IMR-90 (cell line): ENCODE measurements at regions not wholly inside any gene's neighbourhood (a gene's known extent, or its start where the extent isn't known, plus 50 kb on each side); places are given as distances from the start of the nearest gene placed in this dataset.

Experiments
- ATAC-seq: fragments of 200-7000 bp; cut with Tn5 transposase; 2 replicates; pipeline ENCODE4 v1.9.1; 2020; ENCODE audit warnings: low read depth, mild to moderate bottlenecking, moderate library complexity
- BruUV-seq: library from RNA; stranded (reverse); fragments of 400-500 nt; replicated peaks from 2 replicates; lab custom pipeline; 2021; lab: Mats Ljungman, UMichigan
- CTCF ChIA-PET: fragments of 300-600 bp; formaldehyde crosslinking; extraction: SDS; loops from one replicate; lab custom pipeline; 2021; ENCODE audit warnings: antibody characterized with exemption; lab: Yijun Ruan, JAX
- POLR2A ChIA-PET: fragments of 300-600 bp; sonication (Branson Sonifier 250); formaldehyde crosslinking; loops from one replicate; lab custom pipeline; 2022; ENCODE audit warnings: antibody characterized with exemption; ENCODE audit not compliant: unreplicated experiment; lab: Charles Lee
- DNase-seq: peaks from one replicate; pipeline ENCODE4 v3.0.0; 2013
- H2AFZ ChIP-seq: replicated peaks from 2 replicates; pipeline ENCODE3; 2013; ENCODE audit warnings: low read length, mild to moderate bottlenecking; ENCODE audit not compliant: poor library complexity
- H2AK5ac ChIP-seq: 2 replicates; pipeline ENCODE4 v1.6.1; 2013; ENCODE audit warnings: low read depth, low read length, inconsistent platforms
- H2AK9ac ChIP-seq: replicated peaks from 2 replicates; pipeline ENCODE3; 2013; ENCODE audit warnings: mild to moderate bottlenecking, low read depth, low read length, moderate library complexity; ENCODE audit not compliant: poor library complexity
- H2BK120ac ChIP-seq: 2 replicates; pipeline ENCODE4 v1.6.1; 2013; ENCODE audit warnings: low read depth, low read length, inconsistent platforms
- H2BK15ac ChIP-seq: 3 replicates; pipeline ENCODE4 v1.6.1; 2013; ENCODE audit warnings: low read depth, low read length, inconsistent platforms
- H2BK20ac ChIP-seq: 2 replicates; pipeline ENCODE4 v1.6.1; 2013; ENCODE audit warnings: low read depth, mild to moderate bottlenecking, inconsistent platforms, low read length, moderate library complexity
- H2BK5ac ChIP-seq: 2 replicates; pipeline ENCODE4 v1.6.1; 2013; ENCODE audit warnings: mild to moderate bottlenecking, low read depth, low read length, inconsistent platforms; ENCODE audit not compliant: poor library complexity, severe bottlenecking
- H3K14ac ChIP-seq: replicated peaks from 2 replicates; pipeline ENCODE4 v1.6.1; 2013; ENCODE audit warnings: low read depth, low read length, inconsistent platforms
- H3K18ac ChIP-seq: 2 replicates; pipeline ENCODE4 v1.6.1; 2013; ENCODE audit warnings: low read depth, low read length, control low read depth
- H3K23ac ChIP-seq: 2 replicates; pipeline ENCODE4 v1.6.1; 2013; ENCODE audit warnings: low read depth, low read length, inconsistent platforms
- H3K27ac ChIP-seq: 2 replicates; pipeline ENCODE4 v1.5.1; 2013; ENCODE audit warnings: mild to moderate bottlenecking, control low read depth, low read length; ENCODE audit not compliant: insufficient read depth
- H3K27me3 ChIP-seq: 2 replicates; pipeline ENCODE4 v1.6.1; 2013; ENCODE audit warnings: low read length; ENCODE audit not compliant: control insufficient read depth, insufficient read depth
- H3K36me3 ChIP-seq: 2 replicates; pipeline ENCODE4 v1.6.1; 2013; ENCODE audit warnings: low read length, mixed read lengths; ENCODE audit not compliant: control insufficient read depth, insufficient read depth
- H3K4ac ChIP-seq: 2 replicates; pipeline ENCODE4 v1.6.1; 2013; ENCODE audit warnings: low read depth, low read length, inconsistent platforms
- H3K4me1 ChIP-seq: 2 replicates; pipeline ENCODE4 v1.6.1; 2013; ENCODE audit warnings: low read length, mixed read lengths; ENCODE audit not compliant: control insufficient read depth, insufficient read depth
- H3K4me2 ChIP-seq: 2 replicates; pipeline ENCODE4 v1.6.1; 2013; ENCODE audit warnings: low read depth, mild to moderate bottlenecking, control low read depth, low read length, moderate library complexity
- H3K4me3 ChIP-seq: 2 replicates; pipeline ENCODE4 v1.5.1; 2013; ENCODE audit warnings: low read depth, mild to moderate bottlenecking, control low read depth, low read length, moderate library complexity; ENCODE audit not compliant: insufficient read depth
- H3K56ac ChIP-seq: 2 replicates; pipeline ENCODE4 v1.6.1; 2013; ENCODE audit warnings: low read length, inconsistent platforms; ENCODE audit not compliant: insufficient read depth; ENCODE audit errors: extremely low read depth
- H3K79me1 ChIP-seq, 2 experiments: 2 replicates each; pipeline ENCODE4 v1.6.1; 2013; ENCODE audit warnings: low read length in 2 of 2, inconsistent platforms in 1 of 2, low read depth in 1 of 2
- H3K9ac ChIP-seq: 2 replicates; pipeline ENCODE4 v1.6.1; 2013; ENCODE audit warnings: low read depth, low read length, control low read depth
- H3K9me1 ChIP-seq: 2 replicates; pipeline ENCODE4 v1.6.1; 2013; ENCODE audit warnings: low read length, inconsistent platforms; ENCODE audit not compliant: insufficient read depth
- H3K9me3 ChIP-seq: 2 replicates; pipeline ENCODE4 v1.6.1; 2013; ENCODE audit warnings: low read length; ENCODE audit not compliant: control insufficient read depth, insufficient read depth
- H4K20me1 ChIP-seq: 2 replicates; pipeline ENCODE4 v1.6.1; 2013; ENCODE audit warnings: low read length, inconsistent platforms; ENCODE audit not compliant: insufficient read depth
- H4K5ac ChIP-seq: 2 replicates; pipeline ENCODE4 v1.6.1; 2013; ENCODE audit warnings: mild to moderate bottlenecking, low read depth, low read length, control low read depth
- H4K8ac ChIP-seq, 2 experiments: 2 replicates each; pipeline ENCODE4 v1.6.1; 2013; ENCODE audit warnings: low read depth in 2 of 2, low read length in 2 of 2, control low read depth in 1 of 2, inconsistent platforms in 1 of 2
- H4K91ac ChIP-seq: 2 replicates; pipeline ENCODE4 v1.6.1; 2013; ENCODE audit warnings: low read depth, low read length, inconsistent platforms; ENCODE audit not compliant: insufficient read depth
- BHLHE40 ChIP-seq: fragments of 150-350 bp; IDR thresholded peaks from 2 replicates; pipeline ENCODE4 v1.6.1; 2016; ENCODE audit warnings: mild to moderate bottlenecking, low read depth, low read length
- CEBPB ChIP-seq: IDR thresholded peaks from 2 replicates; pipeline ENCODE4 v1.6.1; 2012; ENCODE audit warnings: low read depth, low read length, improper control_type of control experiment
- CHD1 ChIP-seq: IDR thresholded peaks from 2 replicates; pipeline ENCODE4 v1.6.1; 2012; ENCODE audit warnings: low read depth, low read length, improper control_type of control experiment
- CTCF ChIP-seq: conservative IDR thresholded peaks from 2 replicates; pipeline ENCODE4 v1.5.1; 2012; ENCODE audit warnings: mild to moderate bottlenecking, low read depth, low read length, improper control_type of control experiment
- FOS ChIP-seq: fragments of 150-350 bp; IDR thresholded peaks from 2 replicates; pipeline ENCODE4 v1.6.1; 2016; ENCODE audit warnings: low read depth, low read length
- MAFK ChIP-seq: IDR thresholded peaks from 2 replicates; pipeline ENCODE4 v1.6.1; 2012; ENCODE audit warnings: low read depth, low read length, improper control_type of control experiment
- MAZ ChIP-seq: IDR thresholded peaks from 2 replicates; pipeline ENCODE4 v1.6.1; 2012; ENCODE audit warnings: low read depth, mild to moderate bottlenecking, low read length, improper control_type of control experiment, moderate library complexity, borderline replicate concordance
- MXI1 ChIP-seq: IDR thresholded peaks from 2 replicates; pipeline ENCODE4 v1.6.1; 2012; ENCODE audit warnings: low read depth, mild to moderate bottlenecking, low read length, moderate library complexity, borderline replicate concordance
- NFE2L2 ChIP-seq: fragments of 150-350 bp; IDR thresholded peaks from 2 replicates; pipeline ENCODE4 v1.6.1; 2016; ENCODE audit warnings: low read depth, mild to moderate bottlenecking, low read length
- POLR2A ChIP-seq: IDR thresholded peaks from 2 replicates; pipeline ENCODE4 v1.6.1; 2012; ENCODE audit warnings: mild to moderate bottlenecking, low read depth, low read length
- RAD21 ChIP-seq: IDR thresholded peaks from 2 replicates; pipeline ENCODE4 v1.6.1; 2012; ENCODE audit warnings: low read length, improper control_type of control experiment
- RCOR1 ChIP-seq: IDR thresholded peaks from 2 replicates; pipeline ENCODE4 v1.6.1; 2012; ENCODE audit warnings: mild to moderate bottlenecking, low read length, improper control_type of control experiment; ENCODE audit not compliant: insufficient replicate concordance
- RFX5 ChIP-seq: IDR thresholded peaks from 2 replicates; pipeline ENCODE4 v1.8.0; 2012; ENCODE audit warnings: low read depth, mild to moderate bottlenecking, low read length, moderate library complexity
- SMC3 ChIP-seq: fragments of 150-350 bp; IDR thresholded peaks from 2 replicates; pipeline ENCODE4 v1.6.1; 2016; ENCODE audit warnings: low read depth, mild to moderate bottlenecking, antibody characterized with exemption, low read length, moderate library complexity
- USF2 ChIP-seq: fragments of 150-350 bp; IDR thresholded peaks from 2 replicates; pipeline ENCODE4 v1.6.1; 2017; ENCODE audit warnings: mild to moderate bottlenecking, antibody characterized with exemption, low read length, low read depth
- WGBS, 2 experiments: methylation state at CpG; one replicate each; pipeline versions ENCODE4 v1.1.5 to v1.1.7; 2013; ENCODE audit warnings: missing lambda C conversion rate in 2 of 2; ENCODE audit not compliant: insufficient read length in 1 of 2; ENCODE audit errors: extremely low coverage in 2 of 2; 5-methylcytosine and 5-hydroxymethylcytosine counted together
- dilution Hi-C: fragments of 300-500 bp; cut with HindIII; formaldehyde crosslinking; loops from one replicate; pipeline ENCODE4 v1.14.3; 2018; ENCODE audit warnings: low sequenced_read_pairs; ENCODE audit not compliant: unreplicated experiment
- in situ Hi-C: fragments of 300-500 bp; cut with MboI; formaldehyde crosslinking; loops from 3 replicates; pipeline ENCODE4 v1.14.3; 2019; ENCODE audit warnings: low sequenced_read_pairs, inconsistent platforms, mixed read lengths
- intact Hi-C: fragments of 100-400 bp; cut with micrococcal nuclease; formaldehyde crosslinking; loops from 2 replicates; pipeline ENCODE4 v1.10.0; 2022
- TF ChIP-seq, protein P1 (sequence below): fragments of 150-350 bp; IDR thresholded peaks from 2 replicates; pipeline ENCODE4 v1.6.1; 2016; ENCODE audit warnings: low read depth, mild to moderate bottlenecking, low read length, moderate library complexity, borderline replicate concordance

GRCh38 chr4:27271555-27271954 lies 410.9 kb downstream of the STIM2 start:
- Histone ChIP-seq H3K79me1 (no peaks in the 10 kb centered on the region), H3K27ac (no peak overlapping the region), H3K23ac (no peak overlapping the region), H3K4me3 (no peak overlapping the region), H2BK15ac (no peak overlapping the region), H3K18ac (no peak overlapping the region), H4K5ac (no peak overlapping the region), H3K4me2 (no peak overlapping the region), H3K9me1 (no peaks in the 10 kb centered on the region), H4K91ac (no peak overlapping the region), H3K4me1 (no peaks in the 10 kb centered on the region), H3K9me3 (peaks cover 5% of the 10 kb centered on the region), H4K20me1 (no peaks in the 10 kb centered on the region), H3K27me3 (no peaks in the 10 kb centered on the region), H2AK9ac (no peak overlapping the region), H3K36me3 (no peaks in the 10 kb centered on the region), H3K4ac (no peak overlapping the region), H3K14ac (no peak overlapping the region), H2BK5ac (no peak overlapping the region), H4K8ac (no peak overlapping the region), H3K9ac (no peak overlapping the region), H2AFZ (no peak overlapping the region), H2BK20ac (no peak overlapping the region), H2AK5ac (no peak overlapping the region), H2BK120ac (no peak overlapping the region), H3K56ac (no peak overlapping the region)
- no CpG with 5 or more reads among the region's 4 CpGs for WGBS, 2 experiments
- no peak for ATAC-seq
- no TSS peak for BruUV-seq
- ChIA-PET CTCF (no interaction called here), POLR2A (no interaction called here)
- intact Hi-C loops (no loop called here), in situ Hi-C loops (no loop called here), dilution Hi-C loops (no loop called here)
- no peak for DNase-seq
- no peak for TF ChIP-seq MXI1
- no peak for TF ChIP-seq SMC3
- TF ChIP-seq RFX5: no peak
- TF ChIP-seq CHD1: no peak
- no peak for TF ChIP-seq CEBPB
- no peak for TF ChIP-seq MAZ
- no peak for TF ChIP-seq NFE2L2
- no peak for TF ChIP-seq POLR2A
- TF ChIP-seq RCOR1: no peak
- no peak for TF ChIP-seq CTCF
- no peak for TF ChIP-seq BHLHE40
- TF ChIP-seq RAD21: no peak
- TF ChIP-seq, protein P1, sequence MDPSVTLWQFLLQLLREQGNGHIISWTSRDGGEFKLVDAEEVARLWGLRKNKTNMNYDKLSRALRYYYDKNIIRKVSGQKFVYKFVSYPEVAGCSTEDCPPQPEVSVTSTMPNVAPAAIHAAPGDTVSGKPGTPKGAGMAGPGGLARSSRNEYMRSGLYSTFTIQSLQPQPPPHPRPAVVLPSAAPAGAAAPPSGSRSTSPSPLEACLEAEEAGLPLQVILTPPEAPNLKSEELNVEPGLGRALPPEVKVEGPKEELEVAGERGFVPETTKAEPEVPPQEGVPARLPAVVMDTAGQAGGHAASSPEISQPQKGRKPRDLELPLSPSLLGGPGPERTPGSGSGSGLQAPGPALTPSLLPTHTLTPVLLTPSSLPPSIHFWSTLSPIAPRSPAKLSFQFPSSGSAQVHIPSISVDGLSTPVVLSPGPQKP: no peak
- no peak for TF ChIP-seq FOS
- TF ChIP-seq MAFK: no peak
- no peak for TF ChIP-seq USF2
